Inflammatory macrophage treated with lipopolysaccharide for 1 hour (primary cell): ENCODE measurements at regions not wholly inside any gene's neighbourhood (a gene's known extent, or its start where the extent isn't known, plus 50 kb on each side); places are given as distances from the start of the nearest gene placed in this dataset.
A peak's percentile ranks its signal among the peaks of the same experiment; 100 is the strongest.
"Not testable (repeated sequence)": the region's sequence is repeated elsewhere in the genome, so short reads cannot be mapped to it uniquely, and the experiment has no call there.

Experiments
- DNase-seq, 2 donors: peaks; one replicate each; pipeline ENCODE4 v3.0.0-alpha.2; 2020 to 2022

DNA sequence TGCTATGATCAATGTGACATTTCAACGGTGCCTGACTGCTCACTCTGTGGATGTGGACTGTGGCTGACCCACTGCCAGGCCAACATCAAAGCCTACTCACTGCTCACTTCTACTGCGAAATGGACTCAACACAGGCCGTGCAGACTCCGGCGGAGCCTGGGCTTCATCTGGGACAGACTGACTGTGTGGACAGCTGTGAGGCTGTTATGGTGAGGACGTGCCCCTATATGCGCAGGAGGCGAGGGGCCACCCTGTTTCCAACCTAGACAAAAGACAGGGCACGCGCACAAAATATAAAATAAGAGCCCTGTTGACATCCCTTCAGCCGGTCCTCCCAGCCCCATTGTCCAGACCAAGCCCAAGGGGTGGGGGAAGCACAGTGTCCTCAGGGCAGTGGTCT lies 514.4 kb upstream of the RAB6C start:
- DNase-seq = no peak

DNA sequence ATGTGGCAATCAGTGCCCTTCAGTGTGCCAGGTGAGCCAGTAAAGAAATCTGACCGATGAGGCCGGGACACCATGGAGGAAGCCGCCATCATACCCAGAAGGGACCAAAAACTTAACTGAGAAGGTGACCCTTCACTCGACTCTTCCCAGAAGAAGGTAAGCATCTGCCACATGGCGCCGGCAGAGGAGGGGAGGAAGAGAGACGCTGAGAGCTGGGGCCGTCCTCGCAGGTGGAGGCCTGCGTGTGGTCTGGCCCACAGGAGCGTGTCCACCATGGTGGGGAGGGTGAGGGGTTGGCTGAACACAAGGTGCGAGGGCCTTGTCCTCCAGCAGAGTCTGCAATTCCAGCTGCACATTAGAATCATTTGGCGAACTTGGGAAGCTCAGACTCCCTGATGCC lies 513.1 kb upstream of the RAB6C start:
- DNase-seq = no peak

DNA sequence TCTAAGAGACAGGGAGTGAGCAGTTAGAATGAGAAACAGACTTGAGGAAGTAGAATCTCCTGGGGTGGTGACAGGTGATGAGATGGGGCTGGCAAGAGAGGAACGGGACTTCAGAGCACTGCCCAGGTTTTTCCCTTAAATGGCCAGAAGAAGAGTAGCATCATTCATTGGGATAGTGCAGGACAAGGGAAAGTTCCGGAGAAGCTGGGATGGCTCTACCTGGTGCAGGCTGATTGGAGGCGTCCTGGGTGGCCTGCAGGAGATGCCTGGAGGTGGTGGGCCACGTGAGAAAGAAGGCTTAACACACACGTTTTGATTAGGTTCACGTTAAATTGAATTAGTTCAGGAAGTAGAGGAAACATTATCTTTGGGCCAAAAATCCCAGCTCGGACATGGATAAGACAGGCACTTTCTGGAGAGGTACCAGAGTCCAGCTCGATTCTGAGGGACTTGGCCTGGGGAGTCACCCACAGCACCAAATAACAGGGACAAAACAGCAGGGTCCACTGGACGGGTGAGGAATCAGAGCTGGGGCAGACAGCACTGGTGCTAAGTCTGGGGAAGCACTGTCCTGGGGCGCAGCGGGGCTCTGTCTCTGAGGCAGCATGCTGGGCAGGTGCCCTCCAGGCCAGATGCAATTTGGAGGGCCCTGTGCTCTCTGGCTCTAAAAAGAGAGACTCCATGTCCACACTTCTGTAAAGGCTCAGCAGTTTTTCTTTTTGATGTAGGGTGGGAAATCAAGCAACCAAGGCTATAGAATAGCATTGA lies 512.3 kb upstream of the RAB6C start:
- DNase-seq = no peak

DNA sequence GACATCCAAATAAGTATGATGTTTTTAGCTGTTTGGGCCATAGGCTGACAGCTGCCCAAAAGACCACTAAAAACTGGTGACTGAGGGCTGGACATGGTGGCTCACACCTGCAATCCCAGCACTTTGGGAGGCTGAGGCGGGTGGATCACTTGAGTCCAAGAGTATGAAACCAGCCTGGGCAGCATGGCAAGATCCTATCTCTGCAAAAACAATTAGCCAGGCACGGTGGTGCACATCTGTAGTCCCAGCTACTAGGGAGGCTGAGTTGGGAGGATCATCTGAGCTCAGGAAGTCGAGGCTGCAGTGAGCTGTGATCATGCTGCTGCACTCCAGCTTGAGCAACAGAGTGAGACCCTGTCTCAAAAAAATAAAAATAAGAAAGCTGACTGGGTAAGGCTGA lies 511.5 kb upstream of the RAB6C start:
- DNase-seq = no peak

DNA sequence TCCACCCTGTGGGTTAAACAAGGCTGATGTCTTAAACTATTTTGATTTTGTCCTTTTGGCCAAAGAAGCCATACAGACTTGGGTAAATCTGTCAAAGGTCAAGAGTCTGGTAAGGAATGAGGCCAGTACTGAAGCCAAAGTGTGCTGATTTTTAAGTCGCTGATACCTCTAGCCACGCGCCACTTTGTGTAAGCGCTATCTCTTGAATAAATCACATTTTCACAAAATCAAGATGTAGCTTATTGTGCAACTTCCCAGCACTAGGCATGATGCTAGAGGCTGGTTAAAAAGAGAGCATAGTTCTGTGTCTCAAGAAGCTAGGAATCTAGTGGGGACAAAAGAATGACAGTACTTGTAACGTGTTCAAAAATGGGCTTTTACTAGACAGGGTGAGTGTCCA lies 510.6 kb upstream of the RAB6C start:
- DNase-seq = no peak

DNA sequence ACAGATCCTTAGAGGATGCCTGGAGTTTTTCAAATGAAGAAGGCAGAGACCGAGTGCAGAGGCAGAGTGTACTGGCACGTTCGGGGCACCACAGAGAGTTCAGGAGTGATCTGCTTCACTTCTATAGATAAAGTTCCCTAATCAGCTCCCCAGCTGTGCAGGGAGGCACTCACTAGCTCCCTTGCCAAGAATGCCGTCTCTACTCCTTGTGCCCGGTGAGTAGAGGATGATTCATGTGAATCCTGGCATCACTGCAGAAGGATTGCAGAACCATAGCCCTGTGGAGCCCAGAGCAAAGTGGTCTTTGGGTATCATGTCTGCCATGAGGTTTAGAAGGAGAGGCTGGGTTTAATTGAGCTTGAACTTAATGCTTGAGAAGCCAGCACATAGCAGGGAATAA lies 510.1 kb upstream of the RAB6C start:
- no peak for DNase-seq

DNA sequence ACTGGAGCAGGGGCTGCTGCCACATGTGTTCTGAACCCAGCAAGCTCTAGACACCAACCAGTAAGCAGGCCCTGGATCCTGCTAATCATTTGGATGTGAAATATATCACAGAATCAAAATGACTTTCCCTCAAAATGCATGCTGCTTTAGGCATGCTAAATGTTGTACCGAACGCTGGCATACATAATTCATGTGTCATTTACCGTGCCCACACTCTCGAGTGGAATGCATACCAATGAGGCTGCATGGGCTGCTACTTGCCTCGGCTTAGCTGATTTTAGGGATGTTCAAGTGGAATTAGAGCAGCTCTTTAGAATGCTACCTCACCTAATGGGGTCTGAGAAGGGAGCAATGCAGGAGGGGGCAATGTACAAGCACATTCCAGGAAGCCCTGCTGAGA lies 509.6 kb upstream of the RAB6C start:
- no peak for DNase-seq

DNA sequence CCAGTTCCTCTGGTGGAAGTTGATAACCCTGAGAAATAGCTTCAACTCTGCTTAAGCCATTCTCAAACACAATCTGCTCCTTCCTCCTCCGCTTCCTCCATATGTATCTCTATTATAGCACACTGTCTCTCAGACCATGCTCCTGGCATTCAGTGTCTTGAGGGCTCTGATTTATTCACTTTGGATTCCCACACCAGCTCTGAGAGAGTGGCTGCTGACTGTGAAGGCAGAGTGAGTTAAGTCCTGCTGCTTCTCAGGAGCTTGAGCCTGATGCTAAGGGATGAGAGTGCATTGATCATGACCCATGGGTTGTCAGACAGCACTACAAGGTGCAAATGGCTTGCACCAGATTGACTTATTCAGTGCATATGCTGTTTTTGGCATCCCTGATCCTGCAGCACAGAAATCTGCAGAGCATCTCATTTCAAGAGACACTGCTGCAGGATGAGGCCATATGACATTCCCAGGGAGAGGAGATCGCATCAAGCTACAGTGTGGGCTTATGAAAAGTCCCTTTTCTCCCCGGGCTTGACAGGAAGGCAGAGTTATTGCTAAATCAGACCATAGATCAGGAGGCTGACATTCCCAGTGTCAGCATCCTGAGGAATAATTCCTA lies 500.5 kb upstream of the RAB6C start:
- DNase-seq = no peak

DNA sequence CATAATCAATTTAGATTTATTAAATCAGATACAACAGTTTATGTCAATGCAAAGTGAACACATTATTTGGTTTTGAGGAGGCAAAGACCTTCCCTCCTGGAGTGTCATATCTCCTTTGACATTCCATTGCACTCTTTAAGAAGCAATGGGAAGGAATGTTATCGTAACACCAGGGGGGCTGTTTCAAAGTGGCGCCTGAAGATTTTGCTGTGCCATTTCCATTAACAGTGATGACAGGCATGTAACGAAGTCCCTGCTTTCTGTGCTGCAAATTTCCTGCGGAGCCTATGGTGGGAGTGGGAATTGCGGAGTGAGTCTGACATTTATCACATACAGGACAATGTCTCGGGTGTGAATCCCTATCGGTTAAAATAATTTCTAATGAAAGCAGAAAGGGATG lies 499.6 kb upstream of the RAB6C start:
- no peak for DNase-seq

DNA sequence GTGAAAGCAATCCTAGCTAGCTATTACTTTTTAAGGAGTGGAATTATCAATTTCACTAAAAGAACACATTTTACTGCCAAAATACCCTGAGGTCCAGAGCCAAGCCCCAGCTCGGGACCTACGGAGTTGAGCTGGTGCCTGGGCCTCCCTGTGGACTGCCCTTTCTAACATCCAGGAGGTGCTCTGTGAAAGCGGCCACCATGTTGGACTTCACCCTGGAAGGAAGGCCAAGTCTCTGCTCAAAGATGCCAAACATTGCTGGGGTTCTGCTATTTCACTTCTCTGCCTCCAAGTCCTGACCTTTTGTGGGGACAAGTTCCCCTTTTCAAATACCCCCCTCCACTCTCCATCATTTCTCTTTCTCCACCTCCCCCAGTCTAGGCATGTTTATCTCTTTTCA lies 498.7 kb upstream of the RAB6C start:
- no peak for DNase-seq

DNA sequence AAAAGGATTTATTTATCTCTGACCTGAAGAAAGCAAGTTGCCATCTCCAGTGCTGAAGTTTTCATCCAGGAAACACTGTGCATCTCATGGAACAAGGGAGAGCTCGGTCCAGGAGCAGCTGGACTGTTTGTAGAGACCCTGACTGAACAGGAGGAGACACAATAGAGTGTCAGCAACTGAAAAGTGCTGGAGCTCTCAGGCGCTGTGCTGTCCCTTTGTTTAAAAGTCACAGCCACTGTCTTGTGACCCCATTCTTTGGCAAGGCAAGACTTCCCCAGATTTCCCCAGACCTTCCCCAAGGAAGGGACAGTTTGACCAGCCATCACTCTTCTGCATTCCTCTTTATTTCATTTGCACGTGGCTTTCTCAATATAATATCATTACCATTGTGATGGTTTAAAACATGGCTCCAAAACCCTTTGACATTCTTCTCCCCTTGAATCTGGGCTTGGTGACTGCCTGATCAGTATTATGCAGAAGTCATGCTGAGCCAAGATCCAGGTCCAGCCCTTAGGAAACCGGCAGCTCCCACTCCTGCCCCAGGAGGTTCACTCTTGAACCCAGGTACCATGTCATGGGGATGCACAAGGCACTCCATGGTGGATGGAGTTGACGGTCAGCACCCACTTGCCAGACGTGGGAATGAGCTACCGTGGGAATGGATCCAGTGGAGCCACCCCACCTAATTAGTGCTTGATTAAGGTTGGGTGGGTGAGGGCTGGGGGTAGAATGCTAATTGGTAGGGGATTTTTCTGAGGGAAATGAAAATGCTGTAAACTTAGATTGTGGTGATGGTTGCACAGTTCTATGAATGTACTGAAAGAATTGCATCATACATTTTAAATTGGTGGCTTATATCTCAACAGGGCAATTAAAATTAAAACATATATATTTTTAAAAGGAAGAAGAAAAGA lies 497.9 kb upstream of the RAB6C start:
- DNase-seq = no peak

DNA sequence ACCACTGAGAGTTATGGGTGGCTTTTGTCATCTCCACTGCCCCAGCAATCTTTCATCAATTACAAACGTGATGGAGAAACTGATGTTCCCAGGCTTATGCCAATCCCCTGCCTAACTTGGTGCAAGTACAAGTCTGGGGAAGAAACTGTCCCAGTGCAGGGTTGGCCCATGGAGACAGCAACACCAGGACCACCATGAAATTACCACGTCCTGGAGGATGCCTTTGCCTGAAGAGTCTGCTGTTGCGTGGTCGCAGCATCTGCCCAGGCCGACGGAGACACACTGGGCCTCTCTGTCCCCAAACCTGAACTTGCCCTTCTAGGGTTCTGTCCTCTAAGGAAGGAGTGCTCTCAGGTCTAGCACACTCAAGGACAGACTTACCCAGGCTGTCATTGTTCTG lies 496.8 kb upstream of the RAB6C start:
- DNase-seq = no peak

DNA sequence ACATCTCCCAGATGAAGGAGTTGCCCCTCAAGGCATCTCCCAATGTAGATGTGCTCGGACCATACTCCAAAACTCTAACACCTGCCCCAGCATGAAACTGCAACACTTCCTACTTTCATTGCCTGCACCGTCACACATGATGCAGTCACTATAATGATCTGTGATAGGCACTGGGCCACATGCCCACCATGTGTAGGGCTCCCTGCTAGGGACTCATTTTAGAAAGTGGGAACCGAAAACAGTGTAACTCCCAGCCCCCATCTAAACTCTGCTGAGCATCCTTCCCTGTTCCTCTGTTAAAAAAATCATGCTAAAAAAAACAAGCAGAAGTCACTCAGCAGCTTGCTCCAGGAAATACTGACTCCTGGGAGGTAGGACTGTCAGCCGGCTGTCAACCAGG lies 496.1 kb upstream of the RAB6C start:
- DNase-seq = no peak

DNA sequence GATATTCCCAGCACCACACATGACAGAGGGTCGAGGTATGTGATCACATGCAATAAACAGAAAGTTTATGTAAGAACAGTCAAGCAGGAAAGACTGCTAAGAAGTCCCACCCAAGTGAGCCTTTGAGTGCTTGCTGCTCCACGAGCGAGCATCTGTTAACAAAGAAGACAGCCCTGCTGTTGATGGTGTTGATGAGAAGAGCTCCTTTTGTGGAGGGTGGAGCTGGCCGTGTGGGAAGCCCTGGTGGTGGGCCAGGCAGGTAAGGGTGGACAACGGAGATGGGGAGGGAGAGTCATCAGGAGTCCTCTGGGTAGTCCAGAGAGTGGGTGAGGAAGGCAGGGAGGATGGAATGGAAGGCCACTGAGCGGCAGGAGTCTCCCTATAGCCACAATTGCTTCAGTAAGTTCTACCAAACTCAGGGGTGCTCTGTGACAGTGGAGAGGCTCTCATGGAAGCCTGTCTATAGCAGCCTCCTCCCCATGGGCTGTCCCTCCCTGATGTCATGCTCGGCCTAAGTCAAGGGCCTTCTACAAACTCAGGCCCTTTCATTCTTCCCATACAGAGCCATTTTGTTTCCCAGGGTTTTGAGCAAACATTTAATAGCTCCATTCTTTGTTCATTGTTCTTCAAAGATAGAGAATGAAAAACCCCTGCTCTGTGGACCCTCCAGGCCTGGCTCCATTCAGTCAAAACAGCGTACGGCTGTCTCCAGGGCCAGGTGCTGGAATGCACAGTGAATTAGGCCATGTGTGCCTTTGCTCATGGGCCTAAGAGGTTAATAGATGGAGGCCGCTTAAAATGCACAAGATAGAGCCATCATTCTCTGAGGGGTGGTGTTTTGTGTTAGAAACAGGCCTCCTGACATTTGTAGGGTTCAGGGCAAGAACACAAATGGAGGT lies 494.2 kb upstream of the RAB6C start:
- no peak for DNase-seq

DNA sequence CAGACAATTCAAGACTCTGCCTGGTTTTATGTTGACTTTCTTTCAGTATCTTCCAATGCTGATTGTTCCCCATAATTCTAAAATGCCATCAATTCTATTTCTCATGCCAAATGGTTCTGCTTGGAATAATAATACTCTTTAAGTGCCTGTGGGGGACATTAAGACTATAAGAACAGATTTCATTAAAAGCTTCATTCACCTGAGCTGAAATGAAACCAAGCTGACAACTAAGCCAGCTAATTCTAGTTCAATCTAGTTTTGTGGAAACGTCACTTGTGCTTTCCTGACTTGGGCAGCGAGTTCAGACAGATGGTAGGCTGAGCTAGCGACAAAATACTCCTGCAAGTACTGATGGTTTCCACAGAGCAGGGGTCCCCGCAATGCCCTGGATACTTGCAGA lies 491.1 kb upstream of the RAB6C start:
- no peak for DNase-seq

DNA sequence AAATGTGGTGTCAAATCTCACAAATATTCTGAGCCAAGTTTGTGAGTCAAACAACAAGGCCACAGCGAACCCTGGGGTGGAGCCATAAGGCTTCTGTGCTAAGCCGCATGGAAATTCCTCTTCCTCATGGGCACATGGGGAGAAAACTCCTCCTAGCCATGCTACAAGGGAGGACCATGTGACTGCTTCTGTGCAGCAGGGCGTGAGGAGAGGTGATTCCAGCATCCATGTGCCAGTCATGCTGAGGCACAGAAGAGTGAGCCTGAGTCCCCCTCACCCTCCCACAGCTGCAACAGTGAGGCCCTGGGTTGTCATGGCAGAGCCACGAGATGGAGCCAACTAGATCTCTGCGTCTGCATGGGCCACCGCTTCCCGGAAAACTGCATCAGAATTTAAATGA lies 488.8 kb upstream of the RAB6C start:
- DNase-seq = no peak

DNA sequence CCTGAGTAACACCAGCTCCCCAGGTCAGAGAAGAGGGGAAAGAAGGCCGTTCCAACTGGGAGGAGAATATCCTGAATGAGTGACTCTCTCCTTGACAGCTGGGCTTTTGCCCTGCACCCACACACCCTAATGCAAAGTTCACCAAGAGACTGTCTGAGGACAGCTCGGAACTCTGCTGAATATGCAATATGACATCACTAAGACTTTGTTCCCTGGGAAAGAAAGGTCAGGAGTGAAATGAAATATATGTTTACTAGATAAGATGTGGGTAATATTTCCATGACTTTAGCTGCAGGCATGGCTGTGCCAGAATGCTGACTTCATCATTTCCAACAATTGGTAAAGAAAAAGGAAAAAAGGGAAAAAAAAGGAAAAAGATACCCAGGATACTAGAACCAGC lies 488.2 kb upstream of the RAB6C start:
- no peak for DNase-seq

DNA sequence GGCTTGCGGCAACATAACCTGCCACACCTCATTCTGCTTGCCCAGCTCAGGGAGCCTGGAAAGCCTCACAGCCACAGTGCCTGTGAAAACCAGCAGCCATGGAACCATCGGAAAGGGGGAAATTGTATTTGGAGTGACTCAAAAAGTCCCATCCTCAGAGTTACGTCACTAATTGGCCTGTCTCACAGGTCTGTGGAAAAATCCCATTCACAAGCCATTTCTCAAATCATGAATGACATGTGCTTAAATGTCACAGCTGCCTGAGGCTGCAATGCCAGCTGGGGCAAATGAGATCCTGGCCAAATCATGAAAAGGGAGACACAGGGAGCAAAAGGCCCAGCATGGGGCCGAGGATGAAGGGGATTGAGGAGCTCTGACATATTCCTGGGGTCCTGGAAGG lies 486.9 kb upstream of the RAB6C start:
- no peak for DNase-seq

DNA sequence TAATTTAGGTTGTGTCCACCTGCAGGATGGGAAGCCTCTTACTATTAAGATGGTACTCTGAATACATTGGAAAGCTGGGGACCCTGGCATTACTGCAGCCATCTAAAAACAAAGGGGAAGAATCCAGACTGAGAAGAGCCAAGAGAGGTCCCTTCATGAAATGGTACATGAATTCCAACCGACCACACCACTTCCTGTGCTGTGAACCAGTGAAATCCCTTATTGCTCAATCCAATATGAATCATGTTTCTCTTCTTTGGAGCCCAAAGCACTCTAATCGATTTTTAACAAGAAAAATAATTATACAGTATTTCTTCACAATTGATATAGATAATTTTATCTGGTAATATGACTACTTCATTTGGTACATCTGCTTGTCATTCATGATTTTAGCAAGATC lies 479.7 kb upstream of the RAB6C start:
- DNase-seq = peak in 1 of 2 donors; percentile 15

DNA sequence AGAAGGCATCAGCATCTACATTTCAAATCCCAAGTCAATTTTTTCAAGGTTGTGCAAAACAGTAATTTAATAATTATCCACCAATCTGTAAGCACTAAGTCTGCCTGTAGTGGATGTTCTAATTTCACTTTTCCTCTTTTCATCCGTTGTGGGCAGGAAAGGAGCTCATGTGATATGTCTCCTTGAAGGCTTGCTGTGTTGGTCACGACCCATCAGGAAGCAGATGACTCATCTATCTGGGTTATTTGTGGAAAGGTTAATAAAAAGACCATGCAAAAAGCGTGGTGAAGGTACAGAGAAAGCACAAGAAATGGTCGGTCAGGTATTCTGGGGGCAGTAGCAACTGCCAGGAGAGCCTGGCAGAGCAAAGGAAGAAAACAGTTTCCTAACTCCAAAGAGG lies 476.7 kb upstream of the RAB6C start:
- no peak for DNase-seq

DNA sequence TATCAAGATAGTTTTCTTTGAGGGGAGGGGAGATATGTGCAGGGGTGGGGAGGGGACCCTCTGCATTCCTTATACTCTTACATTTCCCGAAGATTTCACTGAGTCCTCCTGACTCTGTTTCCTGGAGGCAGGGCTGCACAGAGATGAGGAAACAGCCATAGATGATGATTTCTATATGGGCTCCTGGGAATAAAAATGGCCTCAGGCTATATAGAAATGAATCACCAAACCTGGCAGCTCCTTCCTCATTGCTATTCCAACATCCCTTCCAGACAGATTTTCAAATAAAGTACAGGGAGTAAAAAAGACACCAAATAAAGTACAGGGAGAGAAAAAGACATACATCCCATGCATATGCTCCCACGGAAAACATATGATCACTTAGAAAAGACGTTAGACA lies 474.8 kb upstream of the RAB6C start:
- no peak for DNase-seq

DNA sequence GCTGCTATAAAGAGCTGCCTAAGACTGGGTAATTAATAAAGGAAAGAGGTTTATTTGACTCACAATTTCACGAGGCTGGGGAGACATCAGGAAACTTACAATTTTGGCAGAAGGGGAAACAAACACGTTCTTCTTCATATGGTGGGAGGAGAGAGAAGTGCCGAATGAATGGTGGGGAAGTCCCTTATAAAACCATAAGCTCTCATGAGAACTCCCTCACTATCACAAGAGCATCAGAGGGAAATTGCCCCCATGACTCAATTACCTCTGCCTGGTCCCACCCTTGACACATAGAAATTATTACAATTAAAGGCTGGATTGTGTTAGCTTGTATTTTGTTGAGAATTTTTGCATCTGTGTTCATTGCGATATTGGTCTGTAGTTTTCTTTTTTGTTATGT lies 460.5 kb upstream of the RAB6C start:
- DNase-seq = no peak

DNA sequence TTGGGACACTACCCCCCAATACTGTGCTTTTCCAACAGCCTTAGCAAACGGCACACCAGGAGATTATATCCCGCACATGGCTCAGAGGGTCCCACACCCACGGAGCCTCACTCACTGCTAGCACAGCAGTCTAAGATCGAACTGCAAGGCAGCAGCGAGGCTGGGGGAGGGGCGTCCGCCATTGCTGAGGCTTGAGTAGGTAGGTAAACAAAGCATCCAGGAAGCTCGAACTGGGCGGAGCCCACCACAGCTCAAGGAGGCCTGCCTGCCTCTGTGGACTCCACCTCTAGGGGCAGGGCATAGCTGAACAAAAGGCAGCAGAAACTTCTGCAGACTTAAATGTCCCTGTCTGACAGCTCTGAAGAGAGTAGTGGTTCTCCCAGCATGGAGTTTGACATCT lies 447.3 kb upstream of the RAB6C start:
- not testable (repeated sequence) for DNase-seq
